ENCODE measurements at regions not wholly inside any gene's neighbourhood (a gene's known extent, or its start where the extent isn't known, plus 50 kb on each side); places are given as distances from the start of the nearest gene placed in this dataset.
"Not testable (repeated sequence)": the region's sequence is repeated elsewhere in the genome, so short reads cannot be mapped to it uniquely, and the experiment has no call there.

- Histone ChIP-seq H3K9me3 (peaks cover 0 to 9% (median 0%) of the 10 kb centered on the region in 8 donors), H3K27ac (no peak overlapping the region), H3K4me3 (no peak overlapping the region), H3K4me1 (no peaks in the 10 kb centered on the region), H3K27me3 (replicated peaks in 1 of 7) (peaks cover 0 to 8% (median 0%) of the 10 kb centered on the region in 7 donors), H3K36me3 (no peaks in the 10 kb centered on the region)
- DNase-seq: no peak
- TF ChIP-seq POLR2AphosphoS5 (IDR thresholded peaks at IDR 0.05): no peak
- no peak for TF ChIP-seq CTCF (IDR thresholded peaks at IDR 0.05 in 8 of 11, conservative IDR thresholded peaks at IDR 0.05 in 3 of 11)
- TF ChIP-seq POLR2A (IDR thresholded peaks at IDR 0.05): no peak
- intact Hi-C loops (cut with DNase I; ENCODE audit: low total_unique reads): no loop called here
- WGBS, 5 donors: 78 to 82% (median 80%) methylated on average over 3 of the region's 3 CpGs
These were observed 69.9 kb upstream of the NXPH1 start for GRCh38 chr7:8363407-8364015.

DNA sequence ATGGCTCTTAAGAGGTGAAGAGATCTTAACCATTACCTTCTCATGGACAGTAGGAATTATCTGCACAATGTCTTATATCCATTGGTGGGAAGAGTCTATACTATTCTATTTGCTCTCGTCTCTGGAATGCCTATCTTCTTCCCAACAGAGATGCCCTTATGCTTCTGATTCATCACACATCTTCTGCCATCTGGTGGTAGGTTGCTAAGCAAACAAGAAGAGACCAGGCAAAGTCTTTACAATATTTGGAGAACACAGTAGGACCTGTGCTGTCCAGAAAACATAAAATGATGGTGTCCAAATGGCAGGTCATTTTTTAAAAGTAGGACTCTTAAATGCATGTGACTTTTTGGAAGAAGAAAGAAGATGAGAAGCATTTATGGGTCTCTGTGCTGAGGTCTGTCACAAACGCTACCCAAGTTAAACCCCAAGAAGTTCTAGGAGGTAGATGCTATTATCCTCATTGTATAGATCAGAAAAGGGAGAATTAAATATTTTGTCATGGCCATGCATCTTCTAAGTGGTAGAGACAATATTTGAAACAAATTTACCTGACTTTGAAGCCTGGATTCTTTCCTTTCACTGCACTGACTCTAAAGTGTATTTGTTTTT is 67.8 kb upstream of the NXPH1 start:
- no peak overlapping the region for H3K27ac ChIP-seq
- no peaks in the 10 kb centered on the region for H3K27me3 ChIP-seq (replicated peaks in 1 of 7)
- TF ChIP-seq POLR2AphosphoS5 (IDR thresholded peaks at IDR 0.05) (no peak), POLR2A (IDR thresholded peaks at IDR 0.05) (no peak), CTCF (IDR thresholded peaks at IDR 0.05 in 8 of 11, conservative IDR thresholded peaks at IDR 0.05 in 3 of 11) (peak in 3 of 11 experiments; percentile 18 to 43 (median 23))
- DNase-seq: no peak
- H3K9me3 ChIP-seq: no peaks in the 10 kb centered on the region
- no peaks in the 10 kb centered on the region for H3K4me1 ChIP-seq
- intact Hi-C loops (cut with DNase I; ENCODE audit: low total_unique reads): no loop called here
- no peaks in the 10 kb centered on the region for H3K36me3 ChIP-seq
- no peak overlapping the region for H3K4me3 ChIP-seq
- 63 to 79% (median 64%) methylated on average over 2 of the region's 2 CpGs for WGBS, 5 donors

DNA sequence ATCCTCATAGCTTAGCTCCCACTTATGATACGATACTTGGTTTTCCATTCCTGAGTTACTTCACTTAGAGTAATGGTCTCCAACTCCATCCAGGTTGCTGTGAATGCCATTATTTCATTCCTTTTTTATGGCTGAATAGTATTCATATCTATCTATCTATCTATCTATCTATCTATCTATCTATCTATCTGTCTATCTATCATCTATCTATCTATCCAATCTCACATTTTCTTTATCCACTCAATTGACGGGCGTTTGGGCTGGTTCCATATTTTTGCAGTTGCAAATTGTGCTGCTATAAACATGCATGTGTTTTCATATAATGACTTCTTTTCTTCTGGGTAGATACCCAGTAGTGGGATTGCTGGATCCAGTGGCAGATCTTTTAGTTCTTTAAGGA is 65.4 kb upstream of the NXPH1 start:
- 60 to 91% (median 63%) methylated on average over 3 of the region's 3 CpGs for WGBS, 5 donors
- H3K4me3 ChIP-seq; H3K9me3 ChIP-seq; DNase-seq; intact Hi-C loops (cut with DNase I; ENCODE audit: low total_unique reads); H3K4me1 ChIP-seq; H3K36me3 ChIP-seq; H3K27me3 ChIP-seq (replicated peaks in 1 of 7); H3K27ac ChIP-seq: not testable (repeated sequence)

DNA sequence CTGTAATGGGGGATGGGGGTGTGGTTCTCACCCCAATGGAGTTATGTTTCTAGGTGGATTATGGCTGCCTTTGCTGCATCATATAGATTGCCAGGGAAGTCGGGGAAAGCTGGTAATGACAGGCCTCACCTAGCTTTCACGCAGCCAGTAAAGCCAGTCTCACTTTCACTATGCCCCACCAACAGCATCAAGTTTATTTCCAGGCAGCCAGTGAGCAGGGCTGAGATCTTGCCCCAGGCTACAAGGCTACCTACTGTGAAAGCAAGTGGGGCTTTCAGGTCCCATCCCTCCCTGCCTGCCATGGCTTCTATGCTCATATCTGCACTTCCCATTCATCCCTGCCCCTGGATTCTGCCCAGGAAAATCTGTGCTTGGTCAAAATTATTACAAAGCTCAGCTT is 61.7 kb upstream of the NXPH1 start:
- intact Hi-C loops (cut with DNase I; ENCODE audit: low total_unique reads): no loop called here
- 83 to 97% (median 89%) methylated on average over 2 of the region's 2 CpGs for WGBS, 5 donors
- Histone ChIP-seq H3K9me3 (peaks cover 0 to 5% (median 0%) of the 10 kb centered on the region in 8 donors), H3K27me3 (replicated peaks in 1 of 7) (peaks cover 0 to 19% (median 0%) of the 10 kb centered on the region in 7 donors), H3K36me3 (no peaks in the 10 kb centered on the region), H3K27ac (no peak overlapping the region), H3K4me1 (no peaks in the 10 kb centered on the region), H3K4me3 (no peak overlapping the region)
- DNase-seq: no peak
- TF ChIP-seq POLR2A (IDR thresholded peaks at IDR 0.05): no peak

- intact Hi-C loops (cut with DNase I; ENCODE audit: low total_unique reads): no loop called here
- TF ChIP-seq POLR2AphosphoS5 (IDR thresholded peaks at IDR 0.05) (no peak), CTCF (IDR thresholded peaks at IDR 0.05 in 8 of 11, conservative IDR thresholded peaks at IDR 0.05 in 3 of 11) (no peak), POLR2A (IDR thresholded peaks at IDR 0.05) (no peak)
- Histone ChIP-seq H3K4me1 (no peaks in the 10 kb centered on the region), H3K4me3 (no peak overlapping the region), H3K27ac (no peak overlapping the region), H3K27me3 (replicated peaks in 1 of 7) (peaks cover 0 to 25% (median 0%) of the 10 kb centered on the region in 7 donors), H3K36me3 (no peaks in the 10 kb centered on the region), H3K9me3 (peaks cover 0 to 5% (median 0%) of the 10 kb centered on the region in 8 donors)
- WGBS, 5 donors: 67 to 90% (median 78%) methylated on average over 2 of the region's 2 CpGs
- no peak for DNase-seq
These were observed 59.6 kb upstream of the NXPH1 start for GRCh38 chr7:8373851-8374250.

All from spleen (tissue), 11 donors.